HL-60 (cell line): ENCODE measurements at regions not wholly inside any gene's neighbourhood (a gene's known extent, or its start where the extent isn't known, plus 50 kb on each side); places are given as distances from the start of the nearest gene placed in this dataset.

Experiments used
- POLR2AphosphoS5 ChIP-seq: IDR thresholded peaks from 2 replicates; pipeline ENCODE4 v1.6.1; 2012; ENCODE audit warnings: low read depth
- TF ChIP-seq, protein P1 (sequence below): IDR thresholded peaks from one replicate; pipeline ENCODE4 v1.5.1; 2011; ENCODE audit warnings: low read length, control low read depth, inconsistent platforms; ENCODE audit not compliant: insufficient read depth
- TF ChIP-seq, protein P2 (sequence below): IDR thresholded peaks from 2 replicates; pipeline ENCODE4 v1.6.1; 2012; ENCODE audit warnings: low read depth; ENCODE audit not compliant: insufficient replicate concordance

DNA sequence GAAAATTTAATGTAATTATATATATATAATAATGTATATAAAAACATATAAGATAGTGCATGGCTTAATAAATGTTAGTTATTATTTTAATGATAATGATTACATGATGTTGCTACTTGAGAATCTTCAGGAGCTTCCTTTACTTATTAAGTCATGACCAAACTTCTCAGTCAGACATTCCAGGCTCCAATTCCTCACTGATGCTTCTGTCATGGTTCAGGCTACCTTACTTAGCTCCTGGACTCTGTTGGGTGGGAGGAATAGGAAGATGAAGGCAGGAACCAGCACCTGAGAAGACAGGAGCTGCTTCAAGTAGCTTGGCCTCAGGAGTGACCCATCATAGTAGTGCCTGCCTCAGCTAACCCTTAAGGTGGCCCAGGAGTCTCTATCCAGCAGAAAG lies 55.0 kb upstream of the EEPD1 start:
- TF ChIP-seq, protein P1, sequence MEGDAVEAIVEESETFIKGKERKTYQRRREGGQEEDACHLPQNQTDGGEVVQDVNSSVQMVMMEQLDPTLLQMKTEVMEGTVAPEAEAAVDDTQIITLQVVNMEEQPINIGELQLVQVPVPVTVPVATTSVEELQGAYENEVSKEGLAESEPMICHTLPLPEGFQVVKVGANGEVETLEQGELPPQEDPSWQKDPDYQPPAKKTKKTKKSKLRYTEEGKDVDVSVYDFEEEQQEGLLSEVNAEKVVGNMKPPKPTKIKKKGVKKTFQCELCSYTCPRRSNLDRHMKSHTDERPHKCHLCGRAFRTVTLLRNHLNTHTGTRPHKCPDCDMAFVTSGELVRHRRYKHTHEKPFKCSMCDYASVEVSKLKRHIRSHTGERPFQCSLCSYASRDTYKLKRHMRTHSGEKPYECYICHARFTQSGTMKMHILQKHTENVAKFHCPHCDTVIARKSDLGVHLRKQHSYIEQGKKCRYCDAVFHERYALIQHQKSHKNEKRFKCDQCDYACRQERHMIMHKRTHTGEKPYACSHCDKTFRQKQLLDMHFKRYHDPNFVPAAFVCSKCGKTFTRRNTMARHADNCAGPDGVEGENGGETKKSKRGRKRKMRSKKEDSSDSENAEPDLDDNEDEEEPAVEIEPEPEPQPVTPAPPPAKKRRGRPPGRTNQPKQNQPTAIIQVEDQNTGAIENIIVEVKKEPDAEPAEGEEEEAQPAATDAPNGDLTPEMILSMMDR: no peak
- no peak for TF ChIP-seq POLR2AphosphoS5
- TF ChIP-seq, protein P2, sequence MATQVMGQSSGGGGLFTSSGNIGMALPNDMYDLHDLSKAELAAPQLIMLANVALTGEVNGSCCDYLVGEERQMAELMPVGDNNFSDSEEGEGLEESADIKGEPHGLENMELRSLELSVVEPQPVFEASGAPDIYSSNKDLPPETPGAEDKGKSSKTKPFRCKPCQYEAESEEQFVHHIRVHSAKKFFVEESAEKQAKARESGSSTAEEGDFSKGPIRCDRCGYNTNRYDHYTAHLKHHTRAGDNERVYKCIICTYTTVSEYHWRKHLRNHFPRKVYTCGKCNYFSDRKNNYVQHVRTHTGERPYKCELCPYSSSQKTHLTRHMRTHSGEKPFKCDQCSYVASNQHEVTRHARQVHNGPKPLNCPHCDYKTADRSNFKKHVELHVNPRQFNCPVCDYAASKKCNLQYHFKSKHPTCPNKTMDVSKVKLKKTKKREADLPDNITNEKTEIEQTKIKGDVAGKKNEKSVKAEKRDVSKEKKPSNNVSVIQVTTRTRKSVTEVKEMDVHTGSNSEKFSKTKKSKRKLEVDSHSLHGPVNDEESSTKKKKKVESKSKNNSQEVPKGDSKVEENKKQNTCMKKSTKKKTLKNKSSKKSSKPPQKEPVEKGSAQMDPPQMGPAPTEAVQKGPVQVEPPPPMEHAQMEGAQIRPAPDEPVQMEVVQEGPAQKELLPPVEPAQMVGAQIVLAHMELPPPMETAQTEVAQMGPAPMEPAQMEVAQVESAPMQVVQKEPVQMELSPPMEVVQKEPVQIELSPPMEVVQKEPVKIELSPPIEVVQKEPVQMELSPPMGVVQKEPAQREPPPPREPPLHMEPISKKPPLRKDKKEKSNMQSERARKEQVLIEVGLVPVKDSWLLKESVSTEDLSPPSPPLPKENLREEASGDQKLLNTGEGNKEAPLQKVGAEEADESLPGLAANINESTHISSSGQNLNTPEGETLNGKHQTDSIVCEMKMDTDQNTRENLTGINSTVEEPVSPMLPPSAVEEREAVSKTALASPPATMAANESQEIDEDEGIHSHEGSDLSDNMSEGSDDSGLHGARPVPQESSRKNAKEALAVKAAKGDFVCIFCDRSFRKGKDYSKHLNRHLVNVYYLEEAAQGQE: no peak
